ENCODE measurements at regions not wholly inside any gene's neighbourhood (a gene's known extent, or its start where the extent isn't known, plus 50 kb on each side); places are given as distances from the start of the nearest gene placed in this dataset.

- DNase-seq: no peak
- H3K36me3 ChIP-seq (ENCODE audit: insufficient read depth, low read length): no peaks in the 10 kb centered on the region
- POLR2A ChIA-PET (ENCODE audit: partially characterized antibody): no interaction called here
- Mint-ChIP-seq H3K27me3 (peaks cover 0 to 2% of the 10 kb centered on the region in 2 donors), H3K9me3 (peaks cover 0 to 3% (median 0%) of the 10 kb centered on the region in 8 donors), H3K4me1 (no peaks in the 10 kb centered on the region), H3K4me3 (no peak overlapping the region), H3K27ac (no peak overlapping the region), H3K36me3 (no peaks in the 10 kb centered on the region)
- intact Hi-C loops (cut with micrococcal nuclease): no loop called here
- no peaks in the 10 kb centered on the region for H3K4me1 ChIP-seq (ENCODE audit: insufficient read depth, low read length)
- H3K27ac ChIP-seq (ENCODE audit: low read depth, low read length): no peak overlapping the region
- H3K4me3 ChIP-seq (ENCODE audit: low read length in 2 of 2): no peak overlapping the region
- H3K27me3 ChIP-seq (ENCODE audit: insufficient read depth, low read length): no peaks in the 10 kb centered on the region
- CTCF ChIA-PET (ENCODE audit: partially characterized antibody): no interaction called here
- H3K9me3 ChIP-seq (ENCODE audit: control insufficient read depth in 1 of 2, low read length in 2 of 2): no peaks in the 10 kb centered on the region
These were observed 146.9 kb downstream of the TFEC start for GRCh38 chr7:115883629-115884028.

- CTCF ChIA-PET (ENCODE audit: partially characterized antibody): no interaction called here
- POLR2A ChIA-PET (ENCODE audit: partially characterized antibody): no interaction called here
- Histone ChIP-seq H3K27me3 (ENCODE audit: insufficient read depth, low read length) (no peaks in the 10 kb centered on the region), H3K27ac (ENCODE audit: low read depth, low read length) (no peak overlapping the region), H3K4me3 (ENCODE audit: low read length in 2 of 2) (no peak overlapping the region), H3K9me3 (ENCODE audit: control insufficient read depth in 1 of 2, low read length in 2 of 2) (no peaks in the 10 kb centered on the region), H3K4me1 (ENCODE audit: insufficient read depth, low read length) (no peaks in the 10 kb centered on the region), H3K36me3 (ENCODE audit: insufficient read depth, low read length) (no peaks in the 10 kb centered on the region)
- Mint-ChIP-seq H3K4me1 (no peaks in the 10 kb centered on the region), H3K36me3 (no peaks in the 10 kb centered on the region), H3K27me3 (peaks cover 0 to 2% of the 10 kb centered on the region in 2 donors), H3K9me3 (no peaks in the 10 kb centered on the region), H3K4me3 (no peak overlapping the region), H3K27ac (no peak overlapping the region)
- no peak for DNase-seq
- intact Hi-C loops (cut with micrococcal nuclease): no loop called here
These were observed 149.1 kb downstream of the TFEC start for GRCh38 chr7:115881476-115881875.

GRCh38 chr7:115879171-115879570 is 151.4 kb downstream of the TFEC start:
- H3K4me3 Mint-ChIP-seq: no peak overlapping the region
- POLR2A ChIA-PET (ENCODE audit: partially characterized antibody): no interaction called here
- CTCF ChIA-PET (ENCODE audit: partially characterized antibody): no interaction called here
- intact Hi-C loops (cut with micrococcal nuclease): no loop called here
- no peaks in the 10 kb centered on the region for H3K9me3 Mint-ChIP-seq
- H3K36me3 Mint-ChIP-seq: no peaks in the 10 kb centered on the region
- H3K4me1 Mint-ChIP-seq: no peaks in the 10 kb centered on the region
- Histone ChIP-seq H3K4me3 (ENCODE audit: low read length in 2 of 2) (no peak overlapping the region), H3K4me1 (ENCODE audit: insufficient read depth, low read length) (no peaks in the 10 kb centered on the region), H3K9me3 (ENCODE audit: control insufficient read depth in 1 of 2, low read length in 2 of 2) (no peaks in the 10 kb centered on the region), H3K27me3 (ENCODE audit: insufficient read depth, low read length) (no peaks in the 10 kb centered on the region), H3K27ac (ENCODE audit: low read depth, low read length) (no peak overlapping the region), H3K36me3 (ENCODE audit: insufficient read depth, low read length) (no peaks in the 10 kb centered on the region)
- H3K27me3 Mint-ChIP-seq: peaks cover 1 to 7% of the 10 kb centered on the region in 2 donors
- H3K27ac Mint-ChIP-seq: no peak overlapping the region
- DNase-seq: no peak

GRCh38 chr7:115869801-115870200 is 160.8 kb downstream of the TFEC start:
- Histone ChIP-seq H3K27me3 (ENCODE audit: insufficient read depth, low read length) (no peaks in the 10 kb centered on the region), H3K4me3 (ENCODE audit: low read length in 2 of 2) (no peak overlapping the region), H3K36me3 (ENCODE audit: insufficient read depth, low read length) (no peaks in the 10 kb centered on the region), H3K27ac (ENCODE audit: low read depth, low read length) (no peak overlapping the region), H3K9me3 (ENCODE audit: control insufficient read depth in 1 of 2, low read length in 2 of 2) (no peaks in the 10 kb centered on the region), H3K4me1 (ENCODE audit: insufficient read depth, low read length) (no peaks in the 10 kb centered on the region)
- CTCF ChIA-PET (ENCODE audit: partially characterized antibody): interaction anchor here (1.0 kb wide), 1 partner anchor 18 kb away, joined by 3 read pairs; no protein-coding TSS in a partner anchor
- Mint-ChIP-seq H3K27ac (no peak overlapping the region), H3K36me3 (no peaks in the 10 kb centered on the region), H3K27me3 (peaks cover 2 to 8% of the 10 kb centered on the region in 2 donors), H3K4me1 (no peaks in the 10 kb centered on the region), H3K9me3 (no peaks in the 10 kb centered on the region), H3K4me3 (no peak overlapping the region)
- POLR2A ChIA-PET (ENCODE audit: partially characterized antibody): no interaction called here
- intact Hi-C loops (cut with micrococcal nuclease): no loop called here
- DNase-seq: no peak

- Histone ChIP-seq H3K4me1 (ENCODE audit: insufficient read depth, low read length) (no peaks in the 10 kb centered on the region), H3K36me3 (ENCODE audit: insufficient read depth, low read length) (no peaks in the 10 kb centered on the region), H3K4me3 (ENCODE audit: low read length in 2 of 2) (no peak overlapping the region), H3K9me3 (ENCODE audit: control insufficient read depth in 1 of 2, low read length in 2 of 2) (no peaks in the 10 kb centered on the region), H3K27me3 (ENCODE audit: insufficient read depth, low read length) (no peaks in the 10 kb centered on the region), H3K27ac (ENCODE audit: low read depth, low read length) (no peak overlapping the region)
- H3K4me1 Mint-ChIP-seq: no peaks in the 10 kb centered on the region
- CTCF ChIA-PET (ENCODE audit: partially characterized antibody): interaction anchor here (1.0 kb wide), 1 partner anchor 17 kb away, joined by 3 read pairs; no protein-coding TSS in a partner anchor
- no peak overlapping the region for H3K27ac Mint-ChIP-seq
- intact Hi-C loops (cut with micrococcal nuclease): no loop called here
- no peak for DNase-seq
- no peaks in the 10 kb centered on the region for H3K9me3 Mint-ChIP-seq
- H3K36me3 Mint-ChIP-seq: no peaks in the 10 kb centered on the region
- no peak overlapping the region for H3K4me3 Mint-ChIP-seq
- POLR2A ChIA-PET (ENCODE audit: partially characterized antibody): no interaction called here
- H3K27me3 Mint-ChIP-seq: peaks cover 0 to 9% of the 10 kb centered on the region in 2 donors
These were observed 161.4 kb downstream of the TFEC start for GRCh38 chr7:115869190-115869589.

GRCh38 chr7:115868369-115868768 is 162.2 kb downstream of the TFEC start:
- intact Hi-C loops (cut with micrococcal nuclease): no loop called here
- Mint-ChIP-seq H3K27me3 (peaks cover 0 to 8% of the 10 kb centered on the region in 2 donors), H3K27ac (peak overlapping the region in 1 of 7 donors; percentile 10), H3K36me3 (no peaks in the 10 kb centered on the region), H3K9me3 (no peaks in the 10 kb centered on the region), H3K4me3 (no peak overlapping the region), H3K4me1 (no peaks in the 10 kb centered on the region)
- H3K27me3 ChIP-seq (ENCODE audit: insufficient read depth, low read length): no peaks in the 10 kb centered on the region
- no peak overlapping the region for H3K27ac ChIP-seq (ENCODE audit: low read depth, low read length)
- no peaks in the 10 kb centered on the region for H3K36me3 ChIP-seq (ENCODE audit: insufficient read depth, low read length)
- H3K4me3 ChIP-seq (ENCODE audit: low read length in 2 of 2): no peak overlapping the region
- no peaks in the 10 kb centered on the region for H3K4me1 ChIP-seq (ENCODE audit: insufficient read depth, low read length)
- H3K9me3 ChIP-seq (ENCODE audit: control insufficient read depth in 1 of 2, low read length in 2 of 2): no peaks in the 10 kb centered on the region
- ChIA-PET CTCF (ENCODE audit: partially characterized antibody) (interaction anchor here (0.8 kb wide), 1 partner anchor 22 kb away, joined by 4 read pairs; no protein-coding TSS in a partner anchor), POLR2A (ENCODE audit: partially characterized antibody) (no interaction called here)
- DNase-seq: no peak

- peaks cover 2 to 5% of the 10 kb centered on the region in 2 donors for H3K27me3 Mint-ChIP-seq
- H3K36me3 Mint-ChIP-seq: no peaks in the 10 kb centered on the region
- CTCF ChIA-PET (ENCODE audit: partially characterized antibody): interaction anchor here (1.6 kb wide), 1 partner anchor 13 kb away, joined by 4 read pairs; no protein-coding TSS in a partner anchor
- no peak overlapping the region for H3K4me3 Mint-ChIP-seq
- no peaks in the 10 kb centered on the region for H3K4me1 ChIP-seq (ENCODE audit: insufficient read depth, low read length)
- no peaks in the 10 kb centered on the region for H3K4me1 Mint-ChIP-seq
- H3K4me3 ChIP-seq (ENCODE audit: low read length in 2 of 2): no peak overlapping the region
- H3K27me3 ChIP-seq (ENCODE audit: insufficient read depth, low read length): no peaks in the 10 kb centered on the region
- POLR2A ChIA-PET (ENCODE audit: partially characterized antibody): no interaction called here
- H3K9me3 ChIP-seq (ENCODE audit: control insufficient read depth in 1 of 2, low read length in 2 of 2): no peaks in the 10 kb centered on the region
- no peak for DNase-seq
- intact Hi-C loops (cut with micrococcal nuclease): no loop called here
- H3K9me3 Mint-ChIP-seq: no peaks in the 10 kb centered on the region
- H3K27ac ChIP-seq (ENCODE audit: low read depth, low read length): no peak overlapping the region
- no peak overlapping the region for H3K27ac Mint-ChIP-seq
- H3K36me3 ChIP-seq (ENCODE audit: insufficient read depth, low read length): no peaks in the 10 kb centered on the region
These were observed 166.5 kb downstream of the TFEC start for GRCh38 chr7:115864082-115864481.

- Histone ChIP-seq H3K27me3 (ENCODE audit: insufficient read depth, low read length) (no peaks in the 10 kb centered on the region), H3K4me1 (ENCODE audit: insufficient read depth, low read length) (no peaks in the 10 kb centered on the region), H3K27ac (ENCODE audit: low read depth, low read length) (no peak overlapping the region), H3K4me3 (ENCODE audit: low read length in 2 of 2) (no peak overlapping the region), H3K36me3 (ENCODE audit: insufficient read depth, low read length) (no peaks in the 10 kb centered on the region), H3K9me3 (ENCODE audit: control insufficient read depth in 1 of 2, low read length in 2 of 2) (no peaks in the 10 kb centered on the region)
- no peak overlapping the region for H3K4me3 Mint-ChIP-seq
- CTCF ChIA-PET (ENCODE audit: partially characterized antibody): interaction anchor here (0.6 to 3.8 kb wide), 13 partner anchors 9 to 1827 kb away, joined by 3 to 23 read pairs (median 3); no protein-coding TSS in a partner anchor
- no peaks in the 10 kb centered on the region for H3K9me3 Mint-ChIP-seq
- H3K36me3 Mint-ChIP-seq: no peaks in the 10 kb centered on the region
- peak in 4 of 5 donors; percentile 18 to 31 (median 28) for DNase-seq
- intact Hi-C loops (cut with micrococcal nuclease): no loop called here
- POLR2A ChIA-PET (ENCODE audit: partially characterized antibody): no interaction called here
- H3K27ac Mint-ChIP-seq: no peak overlapping the region
- peaks cover 0 to 2% (median 0%) of the 10 kb centered on the region in 4 donors for H3K4me1 Mint-ChIP-seq
- peaks cover 2 to 6% of the 10 kb centered on the region in 2 donors for H3K27me3 Mint-ChIP-seq
These were observed 179.3 kb downstream of the TFEC start for GRCh38 chr7:115851291-115851690.

All from CD4-positive, alpha-beta memory T cell (primary cell).